ENCODE measurements at regions not wholly inside any gene's neighbourhood (a gene's known extent, or its start where the extent isn't known, plus 50 kb on each side); places are given as distances from the start of the nearest gene placed in this dataset.

DNA sequence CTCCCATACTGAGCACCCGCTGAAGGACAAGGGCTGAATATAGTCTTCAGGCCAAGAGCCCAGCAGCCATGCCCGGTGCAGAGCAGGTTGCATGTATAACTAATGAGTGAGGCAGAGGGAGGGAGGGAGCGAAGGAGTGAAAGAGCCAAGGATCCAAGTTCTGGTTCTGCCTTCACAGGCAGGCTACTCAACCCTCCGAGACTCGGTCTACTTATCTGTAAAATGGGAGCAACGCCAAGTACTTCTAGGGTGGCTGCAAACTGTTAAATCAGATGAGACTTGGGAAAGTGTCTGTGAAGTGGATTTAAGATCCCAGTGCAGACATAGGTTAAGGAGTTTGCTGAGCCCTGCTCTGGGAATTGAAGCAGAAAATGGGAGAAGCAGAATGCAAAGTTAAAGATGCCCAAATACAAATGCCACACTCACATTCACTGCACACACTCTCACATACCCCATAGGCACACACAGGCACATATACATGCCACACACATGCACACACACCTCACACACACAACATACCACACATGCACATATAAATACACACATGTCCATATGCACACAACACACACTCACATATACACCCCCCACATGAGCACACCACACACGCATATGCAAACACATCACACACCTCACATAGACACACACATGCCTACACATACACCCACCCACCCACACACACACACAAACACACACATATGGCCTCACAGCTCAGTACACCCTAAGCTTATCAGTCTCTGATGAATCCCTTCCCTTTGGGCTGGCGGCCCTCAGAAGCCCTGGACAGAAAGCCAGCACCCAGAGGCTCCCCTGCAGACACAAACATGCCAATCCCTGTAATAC lies 76.7 kb downstream of the PITPNM2 start:
- TF ChIP-seq POLR2AphosphoS5 (IDR thresholded peaks at IDR 0.05) (no peak), CTCF (IDR thresholded peaks at IDR 0.05) (no peak), EP300 (IDR thresholded peaks at IDR 0.05) (no peak)
